HepG2 (cell line): ENCODE measurements at regions not wholly inside any gene's neighbourhood (a gene's known extent, or its start where the extent isn't known, plus 50 kb on each side); places are given as distances from the start of the nearest gene placed in this dataset.

Experiments used
- ATAC-seq: fragments of 200-7000 bp; cut with Tn5 transposase; 3 replicates; pipeline ENCODE4 v1.9.1; 2020; ENCODE audit warnings: mild to moderate bottlenecking, moderate library complexity
- BruUV-seq: library from RNA; stranded (reverse); fragments of 400-500 nt; replicated peaks from 2 replicates; lab custom pipeline; 2021; lab: Mats Ljungman, UMichigan
- CTCF ChIA-PET: fragments of 300-600 bp; formaldehyde crosslinking; extraction: SDS; loops from one replicate; lab custom pipeline; 2021; ENCODE audit warnings: low total read pairs, inconsistent platforms, low intra/inter-chr PET ratio; lab: Yijun Ruan, JAX
- POLR2A ChIA-PET: fragments of 350-600 bp; sonication (Branson Sonifier 250); formaldehyde crosslinking; loops from one replicate; lab custom pipeline; 2020; ENCODE audit warnings: antibody characterized with exemption, inconsistent platforms; lab: Yijun Ruan, JAX
- DNase-seq: peaks from one replicate; pipeline ENCODE4 v3.0.0-alpha.2; 2015; ENCODE audit warnings: low spot score
- FAIRE-seq: peaks from 3 replicates; lab custom pipeline; 2011; peaks lifted over from hg19 to GRCh38; lab: Jason Lieb, UNC
- H2AFZ ChIP-seq: one replicate; pipeline ENCODE4 v1.6.1; 2011; ENCODE audit warnings: low read length, inconsistent platforms
- H3K27ac ChIP-seq: fragments of 300-600 bp; 3 replicates; pipeline ENCODE4 v1.8.0; 2011; ENCODE audit warnings: mixed run types, mild to moderate bottlenecking, mixed read lengths, low read length, inconsistent platforms; ENCODE audit not compliant: insufficient read depth; ENCODE audit errors: extremely low read length
- H3K27me3 ChIP-seq, 2 experiments: fragments of 200-600 bp in 1 of 2; 2 replicates in 1 of 2; 3 replicates in 1 of 2; pipeline versions ENCODE4 v1.6.0 to v1.8.0; 2011; ENCODE audit warnings: low read length in 2 of 2, mild to moderate bottlenecking in 2 of 2, moderate library complexity in 2 of 2, inconsistent platforms in 1 of 2; ENCODE audit not compliant: insufficient read depth in 2 of 2, control insufficient read depth in 1 of 2
- H3K36me3 ChIP-seq, 2 experiments: fragments of 200-600 bp in 1 of 2; replicated peaks in 1 of 2; 2 replicates in 1 of 2; 3 replicates in 1 of 2; pipeline versions ENCODE4 v1.5.1 to v1.8.0; 2011; ENCODE audit warnings: low read length in 2 of 2, inconsistent platforms in 1 of 2; ENCODE audit not compliant: insufficient read depth in 2 of 2, control insufficient read depth in 1 of 2
- H3K4me1 ChIP-seq: 2 replicates; pipeline ENCODE4 v1.5.1; 2012; ENCODE audit warnings: low read length, inconsistent platforms; ENCODE audit not compliant: insufficient read depth
- H3K4me2 ChIP-seq: 2 replicates; pipeline ENCODE4 v1.6.0; 2011; ENCODE audit warnings: low read depth, low read length, inconsistent platforms
- H3K4me3 ChIP-seq, 3 experiments: fragments of 200-600 bp in 1 of 3; sonication (generic), shearing (Covaris generic) in 1 of 3; replicated peaks in 1 of 3; 2 replicates each; pipeline ENCODE4 v1.5.1; 2011 to 2016; ENCODE audit warnings: low read length in 3 of 3, inconsistent platforms in 2 of 3, low read depth in 2 of 3, mild to moderate bottlenecking in 2 of 3, control low read depth in 1 of 3, mixed read lengths in 1 of 3; ENCODE audit not compliant: insufficient read depth in 1 of 3
- H3K79me2 ChIP-seq: one replicate; pipeline ENCODE4 v1.6.1; 2011; ENCODE audit warnings: low read length, inconsistent platforms; ENCODE audit not compliant: insufficient read depth
- H3K9ac ChIP-seq: 2 replicates; pipeline ENCODE4 v1.6.0; 2011; ENCODE audit warnings: mild to moderate bottlenecking, low read depth, low read length, inconsistent platforms; ENCODE audit not compliant: insufficient read depth
- H3K9me3 ChIP-seq: 2 replicates; pipeline ENCODE4 v1.5.1; 2012; ENCODE audit warnings: mild to moderate bottlenecking, low read length
- H4K20me1 ChIP-seq: 2 replicates; pipeline ENCODE4 v1.6.0; 2011; ENCODE audit warnings: inconsistent platforms, mild to moderate bottlenecking, low read length, moderate library complexity; ENCODE audit not compliant: insufficient read depth
- CENPBD1 ChIP-seq: sonication (generic); formaldehyde crosslinking; IDR thresholded peaks from 2 replicates; pipeline ENCODE4 v1.8.0; 2022; ENCODE audit warnings: missing genetic modification reagents, low read depth, mild to moderate bottlenecking, borderline replicate concordance
- EHMT2 ChIP-seq: fragments of 200-600 bp; sonication (generic); IDR thresholded peaks from 2 replicates; pipeline ENCODE4 v1.7.0; 2017; ENCODE audit warnings: antibody characterized with exemption, low read depth, low read length, borderline replicate concordance
- GATAD2A ChIP-seq: IDR thresholded peaks from 2 replicates; pipeline ENCODE4 v1.6.1; 2016
- HMG20A ChIP-seq: IDR thresholded peaks from 2 replicates; pipeline ENCODE4 v1.6.1; 2016; ENCODE audit warnings: borderline replicate concordance
- KAT7 ChIP-seq: IDR thresholded peaks from 2 replicates; pipeline ENCODE4 v1.6.1; 2018; ENCODE audit warnings: borderline replicate concordance, missing compliant biosample characterization
- MAX ChIP-seq: IDR thresholded peaks from 2 replicates; pipeline ENCODE4 v1.6.1; 2012; ENCODE audit warnings: inconsistent platforms
- NR2F6 ChIP-seq, 2 experiments: IDR thresholded peaks; 2 replicates each; pipeline ENCODE4 v1.6.1; 2016; ENCODE audit warnings: antibody characterized with exemption in 1 of 2, mild to moderate bottlenecking in 1 of 2
- SAP130 ChIP-seq: IDR thresholded peaks from 2 replicates; pipeline ENCODE4 v1.6.1; 2016; ENCODE audit warnings: low read depth
- SIX1 ChIP-seq: sonication (generic); formaldehyde crosslinking; IDR thresholded peaks from 2 replicates; pipeline ENCODE4 v1.4.0; 2020; ENCODE audit warnings: missing genetic modification reagents, borderline replicate concordance
- TARDBP ChIP-seq: sonication (generic); formaldehyde crosslinking; IDR thresholded peaks from 2 replicates; pipeline ENCODE4 v1.8.0; 2022; ENCODE audit warnings: mild to moderate bottlenecking, missing genetic modification reagents
- TEAD3 ChIP-seq: optimal IDR thresholded peaks from 2 replicates; pipeline ENCODE3; 2016; ENCODE audit warnings: borderline replicate concordance
- ZBTB34 ChIP-seq: sonication (generic); formaldehyde crosslinking; IDR thresholded peaks from 2 replicates; pipeline ENCODE4 v1.8.0; 2022; ENCODE audit warnings: mild to moderate bottlenecking, missing genetic modification reagents
- ZMYM4 ChIP-seq: sonication (generic); formaldehyde crosslinking; IDR thresholded peaks from 2 replicates; pipeline ENCODE4 v1.8.1; 2023; ENCODE audit warnings: mild to moderate bottlenecking, missing genetic modification reagents
- ZNF263 ChIP-seq: sonication (generic); formaldehyde crosslinking; IDR thresholded peaks from 2 replicates; pipeline ENCODE4 v1.4.0; 2020; ENCODE audit warnings: missing genetic modification reagents
- ZNF563 ChIP-seq: sonication (generic); formaldehyde crosslinking; IDR thresholded peaks from 2 replicates; pipeline ENCODE4 v1.8.0; 2022; ENCODE audit warnings: mild to moderate bottlenecking, moderate library complexity, missing genetic modification reagents
- ZNF629 ChIP-seq: sonication (generic); formaldehyde crosslinking; conservative IDR thresholded peaks from 2 replicates; pipeline ENCODE4 v1.5.0; 2020; ENCODE audit warnings: missing genetic modification reagents
- ZNF7 ChIP-seq: IDR thresholded peaks from 2 replicates; pipeline ENCODE4 v1.6.1; 2016; ENCODE audit warnings: missing biosample characterization, missing genetic modification reagents
- ZNF709 ChIP-seq: sonication (generic); formaldehyde crosslinking; IDR thresholded peaks from 2 replicates; pipeline ENCODE4 v1.5.0; 2020; ENCODE audit warnings: mild to moderate bottlenecking, missing genetic modification reagents
- WGBS: methylation state at CpG from one replicate; pipeline ENCODE4 v1.1.6; 2017; ENCODE audit warnings: low lambda C conversion rate; 5-methylcytosine and 5-hydroxymethylcytosine counted together
- in situ Hi-C: cut with HindIII; loops from 2 replicates; pipeline ENCODE4 v1.10.0; 2017; ENCODE audit warnings: low pct_unique_long_range_greater_than_20kb; ENCODE audit not compliant: extremely low pct_ligation_motif_present
- intact Hi-C: fragments of 100-400 bp; cut with micrococcal nuclease; formaldehyde crosslinking; loops from one replicate; pipeline ENCODE4 v1.10.0; 2022; ENCODE audit not compliant: unreplicated experiment

GRCh38 chr21:33973268-33973667 is 57.7 kb upstream of the ATP5PO start (continued):
- TF ChIP-seq ZBTB34 (CRISPR knock-in tag) (no peak), ZMYM4 (CRISPR knock-in tag) (no peak), EHMT2 (no peak)

GRCh38 chr21:33972539-33972938 is 56.9 kb upstream of the ATP5PO start:
- no peak overlapping the region for H3K4me3 ChIP-seq
- no peak overlapping the region for H3K9ac ChIP-seq
- H3K79me2 ChIP-seq, result no peaks in the 10 kb centered on the region
- intact Hi-C loops (no loop called here), in situ Hi-C loops (no loop called here)
- H4K20me1 ChIP-seq, result no peaks in the 10 kb centered on the region
- no peak for DNase-seq
- BruUV-seq, result no TSS peak
- no peaks in the 10 kb centered on the region for H3K27me3 ChIP-seq
- no peak for FAIRE-seq
- no peaks in the 10 kb centered on the region for H3K36me3 ChIP-seq
- POLR2A ChIA-PET, result no interaction called here
- TF ChIP-seq ZNF263 (CRISPR knock-in tag) (no peak), ZNF563 (CRISPR knock-in tag) (no peak)
- TF ChIP-seq, all 625 proteins: peak for 0
- Histone ChIP-seq H2AFZ (no peak overlapping the region), H3K4me1 (peaks cover 73% of the 10 kb centered on the region), H3K4me2 (no peak overlapping the region), H3K9me3 (no peaks in the 10 kb centered on the region), H3K27ac (no peak overlapping the region)
- WGBS, result 75% methylated on average over 5 of the region's 5 CpGs
- CTCF ChIA-PET, result no interaction called here
- ATAC-seq, result no peak

- Histone ChIP-seq H3K9me3 (no peaks in the 10 kb centered on the region), H3K9ac (no peak overlapping the region), H3K4me1 (peaks cover 73% of the 10 kb centered on the region), H3K36me3 (no peaks in the 10 kb centered on the region), H3K79me2 (no peaks in the 10 kb centered on the region), H2AFZ (no peak overlapping the region), H4K20me1 (no peaks in the 10 kb centered on the region), H3K27ac (no peak overlapping the region), H3K4me2 (peak overlapping the region; percentile 46), H3K4me3 (no peak overlapping the region), H3K27me3 (no peaks in the 10 kb centered on the region)
- ChIA-PET CTCF (no interaction called here), POLR2A (no interaction called here)
- in situ Hi-C loops (no loop called here), intact Hi-C loops (no loop called here)
- ATAC-seq (no peak), FAIRE-seq (no peak), DNase-seq (peak; percentile 8)
- BruUV-seq, result no TSS peak
- 11% methylated on average over 7 of the region's 7 CpGs for WGBS
- no peak for TF ChIP-seq CENPBD1 (CRISPR knock-in tag)
- no peak for TF ChIP-seq HMG20A (CRISPR knock-in tag)
- no peak for TF ChIP-seq ZNF709
- TF ChIP-seq MAX, result no peak
- TF ChIP-seq ZNF629, result peak; percentile 44; the same call in 1 of the 2 replicates
- 0 out of 2 replicates have a peak, but pooled peaks have one; percentile 11 for TF ChIP-seq NR2F6 (IDR thresholded peaks at IDR 0.05)
- TF ChIP-seq NR2F6 (CRISPR knock-in tag; IDR thresholded peaks at IDR 0.05), result no peak
- no peak for TF ChIP-seq KAT7 (CRISPR knock-in tag)
- TF ChIP-seq ZNF7 (CRISPR knock-in tag), result no peak
- TF ChIP-seq TARDBP (CRISPR knock-in tag), result no peak
- no peak for TF ChIP-seq SAP130 (CRISPR knock-in tag)
- TF ChIP-seq TEAD3 (CRISPR knock-in tag), result peak; percentile 96
- TF ChIP-seq GATAD2A (CRISPR knock-in tag), result 0 out of 2 replicates have a peak, but pooled peaks have one; percentile 24
- no peak for TF ChIP-seq SIX1 (CRISPR knock-in tag)
These were observed 55.9 kb upstream of the ATP5PO start for GRCh38 chr21:33971492-33972013.
